ENCODE measurements at regions not wholly inside any gene's neighbourhood (a gene's known extent, or its start where the extent isn't known, plus 50 kb on each side); places are given as distances from the start of the nearest gene placed in this dataset.

GRCh38 chr1:31504001-31504400 lies 72.3 kb upstream of the TINAGL1 start:
- TF ChIP-seq, protein P1, sequence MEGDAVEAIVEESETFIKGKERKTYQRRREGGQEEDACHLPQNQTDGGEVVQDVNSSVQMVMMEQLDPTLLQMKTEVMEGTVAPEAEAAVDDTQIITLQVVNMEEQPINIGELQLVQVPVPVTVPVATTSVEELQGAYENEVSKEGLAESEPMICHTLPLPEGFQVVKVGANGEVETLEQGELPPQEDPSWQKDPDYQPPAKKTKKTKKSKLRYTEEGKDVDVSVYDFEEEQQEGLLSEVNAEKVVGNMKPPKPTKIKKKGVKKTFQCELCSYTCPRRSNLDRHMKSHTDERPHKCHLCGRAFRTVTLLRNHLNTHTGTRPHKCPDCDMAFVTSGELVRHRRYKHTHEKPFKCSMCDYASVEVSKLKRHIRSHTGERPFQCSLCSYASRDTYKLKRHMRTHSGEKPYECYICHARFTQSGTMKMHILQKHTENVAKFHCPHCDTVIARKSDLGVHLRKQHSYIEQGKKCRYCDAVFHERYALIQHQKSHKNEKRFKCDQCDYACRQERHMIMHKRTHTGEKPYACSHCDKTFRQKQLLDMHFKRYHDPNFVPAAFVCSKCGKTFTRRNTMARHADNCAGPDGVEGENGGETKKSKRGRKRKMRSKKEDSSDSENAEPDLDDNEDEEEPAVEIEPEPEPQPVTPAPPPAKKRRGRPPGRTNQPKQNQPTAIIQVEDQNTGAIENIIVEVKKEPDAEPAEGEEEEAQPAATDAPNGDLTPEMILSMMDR (IDR thresholded peaks at IDR 0.05): no peak
- no peak for TF ChIP-seq TCF7L2 (IDR thresholded peaks at IDR 0.05; ENCODE audit: low read depth, low read length)
- TF ChIP-seq SIN3A (IDR thresholded peaks at IDR 0.05; ENCODE audit: borderline replicate concordance, insufficient read depth, low read depth, low read length): no peak
- no peak for TF ChIP-seq POLR2AphosphoS5 (IDR thresholded peaks at IDR 0.05; ENCODE audit: low read depth, low read length)
- TF ChIP-seq REST (IDR thresholded peaks at IDR 0.05; ENCODE audit: insufficient read depth in 1 of 2, low read depth in 2 of 2, low read length in 1 of 2): no peak

All from Panc1 (cell line).